ENCODE measurements at regions not wholly inside any gene's neighbourhood (a gene's known extent, or its start where the extent isn't known, plus 50 kb on each side); places are given as distances from the start of the nearest gene placed in this dataset.

- Histone ChIP-seq H3K36me3 (ENCODE audit: control insufficient read depth in 2 of 2, insufficient read depth in 2 of 2, low read length in 1 of 2) (no peaks in the 10 kb centered on the region), H3K9ac (ENCODE audit: control insufficient read depth, insufficient read depth, low read length) (no peak overlapping the region), H3K27ac (ENCODE audit: control insufficient read depth, insufficient read depth) (no peak overlapping the region), H3K9me3 (replicated peaks; ENCODE audit: control insufficient read depth, insufficient read depth, low read length) (no peaks in the 10 kb centered on the region), H3K4me1 (ENCODE audit: control insufficient read depth, insufficient read depth, low read length) (no peaks in the 10 kb centered on the region), H3K79me2 (ENCODE audit: control insufficient read depth, insufficient read depth, low read length) (no peaks in the 10 kb centered on the region), H2AFZ (ENCODE audit: control insufficient read depth, low read depth, low read length) (no peak overlapping the region), H4K20me1 (ENCODE audit: control insufficient read depth, insufficient read depth) (no peaks in the 10 kb centered on the region), H3K4me3 (no peak overlapping the region), H3K27me3 (replicated peaks in 1 of 2; ENCODE audit: control insufficient read depth in 2 of 2, insufficient read depth in 2 of 2, low read length in 1 of 2) (no peaks in the 10 kb centered on the region), H3K4me2 (ENCODE audit: control insufficient read depth, insufficient read depth) (no peak overlapping the region)
- ChIA-PET CTCF (no interaction called here), POLR2A (no interaction called here), RAD21 (ENCODE audit: unreplicated experiment) (no interaction called here), SMC1A (ENCODE audit: uncharacterized antibody, unreplicated experiment) (interaction anchor here (0.7 kb wide), 1 partner anchor 369 kb away, joined by 3 read pairs; no protein-coding TSS in a partner anchor)
- DNase-seq (ENCODE audit: low read depth, low spot score), result no peak
- no peak for ATAC-seq
- in situ Hi-C loops (cut with MboI), result no loop called here
- BruUV-seq (replicated peaks), result no TSS peak
- FAIRE-seq, result no peak
- intact Hi-C loops (cut with micrococcal nuclease; ENCODE audit: unreplicated experiment), result no loop called here
- no peak for TF ChIP-seq FOXK2 (IDR thresholded peaks at IDR 0.05)
- TF ChIP-seq IKZF1 (conservative IDR thresholded peaks at IDR 0.05), result no peak
- no peak for TF ChIP-seq TCF7 (IDR thresholded peaks at IDR 0.05; ENCODE audit: borderline replicate concordance)
- TF ChIP-seq RELA (IDR thresholded peaks at IDR 0.05; ENCODE audit: borderline replicate concordance, partially characterized antibody), result no peak
- TF ChIP-seq ZNF592 (IDR thresholded peaks at IDR 0.05), result no peak
- no peak for TF ChIP-seq RUNX3 (IDR thresholded peaks at IDR 0.05; ENCODE audit: low read length)
- TF ChIP-seq HDAC6 (IDR thresholded peaks at IDR 0.05; ENCODE audit: unreplicated experiment), result no peak
- TF ChIP-seq NR2C2 (IDR thresholded peaks at IDR 0.05; ENCODE audit: borderline replicate concordance, control insufficient read depth, insufficient read length, low read depth), result no peak
- no peak for TF ChIP-seq ATF2 (IDR thresholded peaks at IDR 0.05; ENCODE audit: low read length)
- no peak for TF ChIP-seq FOXM1 (IDR thresholded peaks at IDR 0.05; ENCODE audit: low read depth, low read length)
- no peak for TF ChIP-seq IRF5 (IDR thresholded peaks at IDR 0.05; ENCODE audit: borderline replicate concordance)
- TF ChIP-seq NR2F1 (conservative IDR thresholded peaks at IDR 0.05), result no peak
- TF ChIP-seq CEBPZ (IDR thresholded peaks at IDR 0.05; ENCODE audit: low read depth, low read length), result no peak
- TF ChIP-seq RFX5 (IDR thresholded peaks at IDR 0.05; ENCODE audit: low read depth, low read length), result no peak
- no peak for TF ChIP-seq PKNOX1 (IDR thresholded peaks at IDR 0.05)
Measured at GRCh38 chr5:117246424-117246823, 671.8 kb upstream of the SEMA6A start.

All from GM12878 (cell line).